ENCODE measurements at regions not wholly inside any gene's neighbourhood (a gene's known extent, or its start where the extent isn't known, plus 50 kb on each side); places are given as distances from the start of the nearest gene placed in this dataset.

- no peak for DNase-seq (ENCODE audit: low read depth in 3 of 3)
Measured at GRCh38 chr15:47362118-47362905, 355.0 kb upstream of the SEMA6D start.

GRCh38 chr15:47363653-47364052, 353.7 kb upstream of the SEMA6D start:
- DNase-seq (ENCODE audit: low read depth in 3 of 3), result no peak

GRCh38 chr15:47364230-47365141, 352.8 kb upstream of the SEMA6D start:
- no peak for DNase-seq (ENCODE audit: low read depth in 3 of 3)

- no peak for DNase-seq (ENCODE audit: low read depth in 3 of 3)
Measured at GRCh38 chr15:47366884-47367283, 350.4 kb upstream of the SEMA6D start.

GRCh38 chr15:47367726-47368390, 349.4 kb upstream of the SEMA6D start:
- DNase-seq (ENCODE audit: low read depth in 3 of 3), result no peak

- no peak for DNase-seq (ENCODE audit: low read depth in 3 of 3)
Measured at GRCh38 chr15:47371939-47372338, 345.4 kb upstream of the SEMA6D start.

GRCh38 chr15:47374222-47374621, 343.1 kb upstream of the SEMA6D start:
- DNase-seq (ENCODE audit: low read depth in 3 of 3), result no peak

- DNase-seq (ENCODE audit: low read depth in 3 of 3), result no peak
Measured at GRCh38 chr15:47376190-47376589, 341.1 kb upstream of the SEMA6D start.

- no peak for DNase-seq (ENCODE audit: low read depth in 3 of 3)
Measured at GRCh38 chr15:47377465-47377864, 339.8 kb upstream of the SEMA6D start.

- no peak for DNase-seq (ENCODE audit: low read depth in 3 of 3)
Measured at GRCh38 chr15:47378527-47378926, 338.8 kb upstream of the SEMA6D start.

- no peak for DNase-seq (ENCODE audit: low read depth in 3 of 3)
Measured at GRCh38 chr15:47383102-47383501, 334.2 kb upstream of the SEMA6D start.

- DNase-seq (ENCODE audit: low read depth in 3 of 3), result no peak
Measured at GRCh38 chr15:47383801-47384200, 333.5 kb upstream of the SEMA6D start.

GRCh38 chr15:47384341-47384740, 333.0 kb upstream of the SEMA6D start:
- no peak for DNase-seq (ENCODE audit: low read depth in 3 of 3)

- no peak for DNase-seq (ENCODE audit: low read depth in 3 of 3)
Measured at GRCh38 chr15:47384776-47385175, 332.5 kb upstream of the SEMA6D start.

GRCh38 chr15:47386459-47386858, 330.8 kb upstream of the SEMA6D start:
- DNase-seq (ENCODE audit: low read depth in 3 of 3), result no peak

- no peak for DNase-seq (ENCODE audit: low read depth in 3 of 3)
Measured at GRCh38 chr15:47388299-47388698, 329.0 kb upstream of the SEMA6D start.

- DNase-seq (ENCODE audit: low read depth in 3 of 3), result no peak
Measured at GRCh38 chr15:47390208-47390765, 327.0 kb upstream of the SEMA6D start.

- no peak for DNase-seq (ENCODE audit: low read depth in 3 of 3)
Measured at GRCh38 chr15:47394286-47394809, 323.0 kb upstream of the SEMA6D start.

- DNase-seq (ENCODE audit: low read depth in 3 of 3), result no peak
Measured at GRCh38 chr15:47395076-47395475, 322.2 kb upstream of the SEMA6D start.

GRCh38 chr15:47397655-47398054, 319.6 kb upstream of the SEMA6D start:
- DNase-seq (ENCODE audit: low read depth in 3 of 3), result no peak

- DNase-seq (ENCODE audit: low read depth in 3 of 3), result no peak
Measured at GRCh38 chr15:47398132-47398531, 319.2 kb upstream of the SEMA6D start.

GRCh38 chr15:47398594-47398993, 318.7 kb upstream of the SEMA6D start:
- DNase-seq (ENCODE audit: low read depth in 3 of 3), result no peak

Measured in stimulated activated CD4-positive, alpha-beta T cell treated with anti-CD3 and anti-CD28 coated beads, TNF-alpha, amount 100 ng/mL, for 4 hours (primary cell).